ENCODE measurements at regions not wholly inside any gene's neighbourhood (a gene's known extent, or its start where the extent isn't known, plus 50 kb on each side); places are given as distances from the start of the nearest gene placed in this dataset.

DNA sequence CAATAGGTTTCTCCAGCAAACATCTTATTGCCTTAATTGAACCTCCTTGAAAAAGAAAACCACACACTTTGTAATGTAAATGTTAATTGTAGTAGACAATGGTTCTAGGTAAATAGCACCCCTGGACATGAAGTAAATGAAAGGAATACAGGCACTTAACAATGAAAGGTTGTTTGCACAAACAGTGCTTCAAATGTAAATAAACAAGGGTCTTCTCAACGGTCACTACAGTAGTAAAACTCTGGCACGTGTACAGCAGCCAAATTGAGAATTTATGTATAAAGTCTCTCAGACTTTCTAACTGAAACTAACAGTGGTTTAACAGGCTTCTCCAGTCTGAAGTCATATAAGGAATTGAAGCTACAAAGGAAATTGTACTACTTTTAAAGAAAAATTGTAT lies 218.3 kb downstream of the MEF2C start:
- TF ChIP-seq POLR2AphosphoS5 (IDR thresholded peaks at IDR 0.05) (no peak), POLR2A (IDR thresholded peaks at IDR 0.05) (no peak)

Measured in transverse colon (tissue), 3 donors.